Inflammatory macrophage treated with lipopolysaccharide for 1 hour (primary cell): ENCODE measurements at regions not wholly inside any gene's neighbourhood (a gene's known extent, or its start where the extent isn't known, plus 50 kb on each side); places are given as distances from the start of the nearest gene placed in this dataset.
"Not testable (repeated sequence)": the region's sequence is repeated elsewhere in the genome, so short reads cannot be mapped to it uniquely, and the experiment has no call there.

Experiments
- DNase-seq, 2 donors: peaks; one replicate each; pipeline ENCODE4 v3.0.0-alpha.2; 2020 to 2022

DNA sequence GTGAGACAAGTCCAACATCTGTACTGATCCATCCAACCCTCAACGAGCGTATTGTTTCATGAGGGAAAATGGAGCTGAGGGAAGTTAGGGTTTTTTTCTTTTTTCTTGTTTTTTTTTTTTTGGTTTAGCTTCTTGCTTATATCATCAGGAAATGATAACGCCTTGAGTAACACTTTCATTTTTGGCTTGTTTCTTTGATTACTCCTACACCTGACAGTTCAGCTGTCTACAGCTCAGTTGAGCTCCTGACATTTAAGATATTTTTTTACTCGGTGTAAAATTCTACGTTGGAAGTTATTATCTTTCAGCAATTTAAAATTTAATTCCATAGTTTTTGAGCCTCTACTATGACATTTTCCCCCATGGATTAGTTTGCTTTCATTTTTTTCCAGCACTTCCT, 691.0 kb upstream of the HTR2C start:
- no peak for DNase-seq

DNA sequence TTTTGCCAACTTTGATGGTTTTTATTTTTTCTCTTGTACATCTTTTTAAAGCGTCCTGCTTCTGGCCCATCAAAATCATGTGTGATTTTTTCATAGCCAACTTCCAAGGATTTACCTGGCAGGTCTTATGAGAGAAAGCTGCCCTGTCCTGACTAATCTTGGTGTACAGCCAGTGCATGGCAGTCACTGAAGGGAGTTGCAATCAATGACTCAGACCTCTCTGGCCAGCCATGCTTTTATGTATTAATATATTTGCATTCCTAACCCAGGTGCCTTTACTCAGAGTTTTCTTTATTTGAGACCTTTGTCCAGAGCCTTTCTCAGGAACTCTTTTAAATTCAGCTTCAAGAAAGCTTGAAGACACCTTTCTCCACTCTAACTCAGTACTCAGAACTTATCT, 691.5 kb upstream of the HTR2C start:
- no peak for DNase-seq

DNA sequence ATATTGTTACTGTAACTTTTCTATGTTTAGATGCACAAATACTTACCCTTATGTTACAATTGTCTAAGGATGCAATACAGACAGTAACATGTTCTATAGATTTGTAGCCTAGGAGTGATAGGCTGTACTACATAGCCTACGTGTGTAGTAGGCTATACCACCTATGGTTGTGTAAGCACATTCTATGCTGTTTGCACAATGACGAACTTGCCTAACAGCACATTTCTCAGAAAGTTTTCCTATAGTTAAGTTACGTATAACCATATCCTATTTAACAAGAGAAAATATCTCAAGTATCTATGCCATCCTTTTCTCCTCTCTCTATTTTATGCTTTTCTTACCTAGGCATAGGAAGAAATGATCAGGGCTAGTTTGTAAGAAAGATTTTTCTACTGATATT, 710.8 kb upstream of the HTR2C start:
- DNase-seq = no peak

DNA sequence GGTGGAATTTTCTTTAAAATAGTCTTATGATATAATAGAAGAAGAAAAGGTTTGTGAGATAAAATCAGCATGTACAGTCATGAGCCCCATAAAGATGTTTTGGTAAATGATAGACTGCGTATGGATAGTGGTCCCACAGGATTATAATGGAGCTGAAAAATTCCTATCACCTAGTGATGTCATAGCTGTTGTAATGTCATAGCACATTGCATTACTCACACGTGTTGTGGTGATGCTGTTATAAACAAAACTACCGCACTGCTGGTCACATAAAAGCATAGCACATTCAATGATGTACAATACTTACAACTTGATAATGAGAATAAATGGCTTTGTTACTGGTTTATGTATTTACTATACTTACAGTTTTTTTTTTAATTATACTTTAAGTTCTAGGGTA, 715.2 kb upstream of the HTR2C start:
- no peak for DNase-seq

DNA sequence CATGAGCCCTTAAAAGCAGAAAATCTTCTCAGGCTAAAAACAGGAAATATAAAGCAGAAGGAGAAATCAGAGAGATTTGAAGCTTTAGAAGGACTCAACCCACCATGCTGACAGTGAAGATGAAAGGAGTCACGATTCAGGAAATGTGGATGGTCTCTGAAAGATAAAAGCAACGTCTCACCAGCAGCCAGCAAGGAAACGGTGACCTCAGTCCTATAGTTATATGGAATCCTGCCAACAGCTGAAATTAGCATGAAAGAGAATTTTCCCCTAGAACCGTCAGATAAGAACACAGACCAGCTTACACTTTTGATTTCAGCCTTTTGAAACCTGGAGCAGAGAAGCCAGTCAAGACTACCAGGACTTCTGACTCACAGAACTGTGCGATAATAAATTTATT, 715.7 kb upstream of the HTR2C start:
- DNase-seq = no peak

DNA sequence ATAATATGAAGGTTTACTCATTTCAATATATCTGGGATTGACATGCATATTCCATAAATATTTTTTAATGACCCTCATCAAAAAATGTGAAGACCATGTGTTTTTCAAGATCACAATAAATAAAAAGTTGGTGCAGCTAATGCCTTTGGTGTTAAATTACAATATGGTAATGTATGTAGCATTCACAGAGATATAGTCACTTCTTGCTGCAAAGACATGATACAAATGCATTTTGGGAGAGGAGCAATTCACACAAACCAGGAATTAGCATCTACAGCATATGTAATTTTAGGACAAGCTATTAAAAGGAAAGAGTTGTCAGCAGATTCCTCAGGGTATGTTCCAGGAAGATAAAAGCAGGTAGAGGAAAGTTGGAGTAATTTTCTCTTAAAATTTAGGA, 734.5 kb upstream of the HTR2C start:
- DNase-seq = no peak

DNA sequence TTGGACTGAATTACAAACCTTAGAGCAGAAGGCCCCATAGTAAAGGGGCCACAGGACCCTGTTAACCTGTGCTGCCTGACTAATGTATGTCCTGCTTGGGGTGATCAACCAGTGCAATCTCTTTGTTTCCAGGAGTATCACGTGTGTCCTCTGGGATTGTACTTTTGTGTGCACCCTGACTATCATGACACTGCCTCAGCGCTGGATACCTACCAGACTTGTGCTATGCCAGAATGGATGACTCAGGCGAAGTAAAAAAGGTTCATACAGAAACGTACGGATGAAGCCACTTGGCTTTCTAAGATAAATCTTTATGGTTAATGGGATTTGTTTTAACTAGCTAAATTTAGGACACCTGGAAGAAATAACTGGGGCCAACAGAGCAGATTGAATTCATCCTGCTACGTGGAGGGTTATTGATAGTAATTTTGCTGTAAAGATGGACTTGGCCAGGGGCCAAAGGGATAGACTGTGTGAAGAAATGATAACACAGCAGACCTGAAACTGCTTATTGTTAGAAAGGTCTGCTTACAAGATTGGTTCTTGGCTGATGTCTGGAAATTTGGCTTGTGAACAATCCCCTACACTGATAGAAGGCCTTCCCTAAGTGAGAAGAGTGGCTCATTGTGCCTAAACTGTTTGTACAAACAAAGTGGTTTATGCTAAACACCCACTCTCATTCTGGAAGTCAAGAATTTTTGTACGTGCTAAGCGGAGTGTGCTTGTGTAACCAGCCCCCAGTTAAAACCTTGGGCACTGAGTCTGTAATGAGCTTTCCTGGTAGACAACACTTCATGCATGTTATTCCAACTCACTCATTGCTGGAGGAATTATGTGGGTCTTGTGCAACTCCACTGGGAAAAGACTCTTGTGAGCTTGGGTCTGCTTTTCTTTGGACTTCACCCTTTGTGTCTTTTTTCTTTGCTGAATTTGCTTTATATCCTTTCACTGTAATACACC, 750.5 kb upstream of the HTR2C start:
- DNase-seq = no peak

DNA sequence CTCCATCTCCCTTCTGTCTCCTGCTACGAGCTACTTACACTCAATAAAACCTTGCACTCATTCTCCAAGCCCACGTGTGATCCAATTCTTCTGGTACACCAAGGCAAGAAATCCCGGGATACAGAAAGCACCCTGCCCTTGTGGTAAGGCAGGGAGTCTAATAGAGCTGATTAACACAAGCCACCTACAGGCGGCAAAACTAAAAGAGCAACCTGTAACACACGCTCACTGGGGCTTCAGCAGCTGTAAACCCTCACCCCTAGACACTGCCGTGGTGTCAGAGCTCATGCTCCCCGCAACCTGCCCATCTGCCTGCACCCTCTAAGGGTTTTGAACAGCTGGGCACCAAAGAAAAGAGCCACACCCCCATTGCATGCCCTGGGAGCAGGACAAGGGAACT, 755.4 kb upstream of the HTR2C start:
- DNase-seq = no peak

DNA sequence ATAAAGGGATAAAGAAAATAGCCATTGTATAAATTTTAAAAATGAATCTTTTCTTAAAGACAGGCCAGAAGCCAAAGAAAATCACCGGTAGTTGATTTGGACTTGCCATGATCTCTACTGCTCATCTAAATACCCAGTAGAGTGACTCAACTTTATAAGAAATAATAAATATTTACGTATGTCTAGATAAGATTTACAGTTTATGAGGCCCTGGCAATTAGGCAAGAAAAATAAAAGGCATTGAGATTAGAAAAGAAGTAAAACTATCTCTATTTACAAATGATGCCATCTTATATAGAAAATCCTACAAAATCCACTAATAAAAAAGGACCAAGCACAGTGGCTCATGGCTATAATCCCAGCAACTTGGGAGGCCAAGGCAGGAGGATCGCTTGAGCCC, 765.5 kb upstream of the HTR2C start:
- no peak for DNase-seq

DNA sequence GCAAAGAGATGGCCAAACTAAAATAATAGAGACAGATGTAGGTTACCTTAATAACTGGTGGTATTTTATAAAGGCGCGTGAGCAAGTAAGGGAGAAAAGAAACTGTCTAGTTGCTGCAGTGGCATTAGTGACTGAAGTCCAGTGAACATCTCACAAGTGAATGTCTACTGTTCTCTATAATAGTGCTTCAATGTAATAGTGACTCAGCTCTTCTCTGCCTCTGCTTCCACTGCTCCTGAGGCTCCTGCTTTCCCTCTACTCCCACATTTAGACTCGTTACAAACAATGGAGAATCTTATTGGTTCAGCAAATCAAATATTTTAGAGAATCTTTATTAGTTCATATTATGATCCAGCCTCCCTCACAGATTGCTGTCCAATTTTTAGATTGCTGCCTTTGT, 779.1 kb upstream of the HTR2C start:
- DNase-seq = no peak

DNA sequence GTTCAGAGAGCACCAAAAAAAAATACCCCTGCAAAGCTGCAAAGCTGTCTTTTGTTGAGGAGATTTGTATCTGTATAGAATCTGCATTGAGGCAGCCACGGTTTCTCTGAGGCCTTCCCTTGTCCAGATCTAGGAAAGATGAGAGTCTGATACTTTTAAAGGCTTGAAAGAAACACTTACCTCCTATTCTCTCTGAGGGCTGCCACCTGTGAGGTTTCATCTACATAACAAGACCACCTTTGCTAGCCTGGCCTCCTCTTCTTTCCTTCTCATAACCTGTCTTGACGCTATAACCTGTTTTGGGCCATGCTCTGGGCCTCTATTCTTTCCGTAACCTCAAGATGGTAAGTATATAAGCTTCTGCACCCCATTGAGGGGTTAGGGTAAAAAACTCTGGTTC, 779.6 kb upstream of the HTR2C start:
- DNase-seq = no peak

DNA sequence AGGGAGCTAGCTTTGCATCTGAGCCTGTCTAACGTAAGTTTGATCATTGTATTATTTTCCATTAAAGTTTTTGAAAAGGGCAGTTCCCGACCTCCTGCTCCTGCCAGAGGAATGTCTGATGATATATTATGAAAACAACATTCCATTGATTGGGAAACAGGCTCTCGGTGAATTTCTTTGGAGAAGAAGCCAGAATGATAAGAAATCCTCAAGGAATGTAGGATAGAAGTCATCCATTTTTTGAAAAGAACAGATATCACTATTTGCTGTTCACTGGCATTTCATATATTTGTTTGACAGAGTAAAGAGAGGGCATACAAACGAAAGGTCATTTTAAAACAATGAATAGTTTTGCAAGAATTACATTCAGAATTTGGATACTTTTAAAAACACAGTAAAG, 781.0 kb upstream of the HTR2C start:
- no peak for DNase-seq

DNA sequence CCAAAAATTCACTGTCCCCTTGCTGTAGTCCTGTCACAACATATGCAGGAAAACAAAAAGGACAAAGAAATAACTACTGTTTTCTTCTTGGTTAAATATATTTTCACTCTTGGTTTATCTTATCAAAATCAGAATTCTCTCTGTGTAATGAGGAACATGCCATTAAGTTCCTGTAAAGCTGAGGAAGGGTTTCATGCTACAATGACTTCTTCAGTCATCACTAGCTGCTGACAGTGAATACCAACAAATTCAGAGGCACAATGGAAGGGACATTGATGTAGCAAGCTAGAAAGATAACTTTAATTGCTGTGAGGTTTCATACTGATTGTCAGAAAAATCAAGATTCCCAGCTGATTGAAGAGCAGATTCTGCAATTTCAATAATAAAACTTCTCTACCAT, 782.9 kb upstream of the HTR2C start:
- DNase-seq = no peak

DNA sequence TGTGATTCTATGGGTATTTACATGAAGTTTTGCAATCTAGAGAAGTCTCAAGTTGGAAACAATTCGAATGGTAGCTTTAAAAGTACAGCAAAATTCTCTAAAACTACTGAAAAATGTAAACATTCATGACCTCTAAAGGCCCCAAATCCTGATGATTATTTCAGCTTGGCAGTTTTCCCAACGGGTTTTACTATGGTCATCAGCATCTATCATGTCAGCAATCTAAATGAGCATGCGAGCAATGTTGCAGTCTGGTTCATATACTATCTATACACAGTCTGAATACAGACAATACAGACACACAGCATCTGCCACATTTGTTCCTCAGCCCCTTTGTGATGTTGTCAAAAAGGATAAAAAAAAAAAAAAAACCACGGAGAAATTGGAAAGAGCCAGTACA, 790.3 kb upstream of the HTR2C start:
- no peak for DNase-seq

DNA sequence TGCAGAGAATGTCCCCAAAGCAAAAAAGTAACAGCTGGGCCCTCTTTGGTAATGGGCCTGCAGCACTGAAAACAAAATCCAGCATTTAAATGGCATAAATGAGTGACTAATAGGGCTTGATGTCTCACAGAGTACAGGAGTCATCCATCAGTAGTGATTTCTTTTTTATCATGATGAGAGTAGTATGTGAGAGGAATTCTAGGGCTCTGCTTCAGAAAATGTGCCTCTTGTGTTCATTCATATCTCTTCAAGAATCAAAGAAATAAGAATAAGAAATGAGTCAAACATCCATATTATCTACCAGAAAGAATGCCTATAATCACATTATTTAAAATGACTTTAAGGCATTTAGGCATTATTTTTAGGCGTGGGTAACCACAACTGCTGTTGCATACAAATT, 792.9 kb upstream of the HTR2C start:
- no peak for DNase-seq

DNA sequence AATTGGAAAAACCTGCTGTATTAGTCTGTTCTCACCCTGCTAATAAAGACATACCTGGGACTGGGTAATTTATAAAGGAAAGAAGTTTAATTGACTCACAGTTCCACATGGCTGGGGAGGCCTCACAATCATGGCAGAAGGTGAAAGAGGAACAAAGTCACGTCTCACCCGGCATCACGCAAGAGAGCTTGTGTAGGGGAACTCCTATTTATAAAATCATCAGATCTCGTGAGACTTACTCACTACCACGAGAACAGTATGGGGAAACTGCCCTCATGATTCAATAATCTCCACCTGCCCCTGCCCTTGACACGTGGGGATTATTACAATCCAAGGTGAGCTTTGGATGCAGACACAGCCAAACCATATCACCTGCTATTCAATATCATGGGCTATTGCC, 799.1 kb upstream of the HTR2C start:
- not testable (repeated sequence) for DNase-seq

DNA sequence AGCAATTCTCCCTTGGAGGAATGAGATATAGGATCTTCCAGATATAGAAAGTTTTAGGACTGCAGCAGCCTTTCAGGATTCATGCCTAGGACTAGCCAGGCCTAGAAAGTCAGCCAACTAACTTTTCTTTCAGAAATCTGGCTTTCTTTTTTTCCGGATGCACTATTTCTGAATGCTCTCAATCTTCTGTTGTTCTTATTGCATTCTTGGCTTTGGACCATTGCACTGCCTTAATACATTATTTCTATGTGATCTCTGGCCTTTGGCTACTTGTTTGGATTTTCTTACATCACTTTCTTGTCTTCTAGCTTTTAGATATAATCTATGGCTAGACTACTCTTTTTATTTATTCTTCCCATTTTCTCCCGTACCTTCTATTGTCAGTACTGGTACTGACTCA, 813.1 kb upstream of the HTR2C start:
- DNase-seq = no peak

DNA sequence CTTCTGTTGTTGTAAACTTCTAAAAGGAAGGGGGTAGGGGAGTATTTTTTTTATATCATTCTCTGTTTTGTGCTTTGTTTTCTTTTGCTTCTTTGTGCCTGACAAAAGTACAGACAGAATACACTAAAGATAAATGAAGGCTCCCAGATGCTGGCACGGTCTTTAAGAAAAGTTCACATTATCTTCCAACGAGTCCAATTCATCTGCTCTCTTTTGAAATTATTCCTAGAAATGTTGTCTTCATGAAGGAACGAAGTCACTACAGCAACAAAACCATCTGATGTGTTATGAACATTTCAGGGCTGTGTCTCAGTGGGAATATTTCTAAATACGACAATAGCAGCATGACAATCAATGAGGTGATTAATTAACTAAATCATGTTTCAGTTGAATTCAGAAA, 813.8 kb upstream of the HTR2C start:
- no peak for DNase-seq

DNA sequence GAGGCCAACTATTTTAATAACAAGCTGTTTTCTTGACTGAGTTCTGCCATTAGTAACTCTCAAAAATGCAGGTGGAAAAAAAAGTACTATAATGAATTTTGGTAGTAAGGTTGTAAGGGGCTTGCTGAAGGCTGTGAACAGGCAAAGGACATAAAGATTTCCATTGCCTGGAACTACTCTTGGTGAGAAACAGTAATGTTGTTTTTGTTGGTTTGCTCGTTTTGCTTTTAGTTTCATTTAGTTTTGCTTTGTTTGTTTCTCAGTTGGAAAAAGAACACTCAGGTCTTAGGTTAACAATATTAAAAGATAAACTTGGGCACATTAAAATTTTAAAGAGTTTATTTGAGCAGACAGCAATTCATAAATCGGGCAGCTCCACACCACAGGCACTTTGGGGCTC, 824.5 kb upstream of the HTR2C start:
- no peak for DNase-seq

DNA sequence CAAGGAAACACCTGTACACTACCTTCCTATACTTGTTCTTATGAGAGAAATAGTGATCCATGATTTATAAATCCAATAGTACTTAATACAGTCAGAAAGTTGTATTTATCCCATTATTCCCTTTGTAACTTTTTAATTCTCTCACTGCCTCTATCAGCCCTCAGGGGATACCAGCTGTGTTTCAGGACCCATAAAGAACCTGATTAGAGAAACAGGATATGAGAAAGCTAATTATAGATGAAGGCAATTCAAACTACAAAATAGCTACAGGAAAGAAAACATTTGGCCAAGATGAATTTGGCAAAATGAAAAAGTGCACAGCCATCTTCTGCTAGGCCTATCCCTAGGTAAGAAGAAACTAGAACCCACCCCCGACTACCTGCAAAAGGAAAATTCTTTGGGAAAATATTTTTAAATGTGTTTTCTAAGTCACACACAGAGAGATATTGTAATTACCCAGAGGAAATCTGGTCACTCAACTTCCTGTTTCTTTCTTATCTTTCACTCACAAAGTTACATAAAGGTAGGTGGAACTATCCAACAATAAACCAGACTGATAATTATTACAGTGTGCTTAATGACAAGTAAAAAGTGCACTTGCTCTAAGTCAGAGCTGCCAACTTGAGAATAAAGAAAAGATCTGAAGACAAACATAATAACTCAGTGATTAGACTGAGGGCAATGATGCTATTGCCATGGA, 836.5 kb upstream of the HTR2C start:
- DNase-seq = no peak

DNA sequence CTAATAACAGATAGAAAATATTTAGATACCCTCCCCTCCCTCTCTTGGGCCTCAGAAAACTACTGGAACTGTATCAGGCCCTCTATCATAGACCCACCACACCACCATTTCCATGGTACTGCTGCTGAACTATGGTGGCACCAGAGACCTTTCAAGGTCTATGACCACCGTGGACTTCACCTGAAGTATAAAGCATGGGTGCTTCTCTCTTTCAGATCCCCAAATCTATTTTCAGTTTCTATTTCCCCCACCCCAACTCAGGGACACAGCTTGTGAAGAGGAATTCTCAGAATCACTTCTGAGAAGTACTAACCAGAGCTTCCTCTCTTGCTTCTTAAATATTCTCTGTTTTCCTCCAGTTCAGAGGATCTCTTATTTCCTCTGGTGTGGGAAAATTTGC, 840.8 kb upstream of the HTR2C start:
- no peak for DNase-seq

DNA sequence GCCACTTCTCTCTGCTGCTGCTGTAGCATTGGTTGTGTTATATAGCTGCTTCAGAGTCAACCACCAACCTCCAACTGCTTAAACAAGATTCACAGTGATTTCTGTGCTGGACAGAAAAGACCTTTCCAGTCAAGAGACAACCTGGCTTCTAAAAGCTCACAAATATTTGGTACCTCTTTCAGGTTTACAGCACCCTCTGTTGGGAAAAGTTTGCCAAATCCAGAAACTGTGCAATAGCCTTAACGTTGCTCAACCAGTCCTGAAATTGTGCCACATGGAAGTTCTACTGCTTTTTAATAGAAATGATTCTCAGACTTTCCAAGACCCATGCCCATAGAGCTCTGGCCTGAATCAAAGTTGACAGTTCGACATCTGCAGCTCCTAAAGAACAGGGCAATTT, 842.1 kb upstream of the HTR2C start:
- no peak for DNase-seq

DNA sequence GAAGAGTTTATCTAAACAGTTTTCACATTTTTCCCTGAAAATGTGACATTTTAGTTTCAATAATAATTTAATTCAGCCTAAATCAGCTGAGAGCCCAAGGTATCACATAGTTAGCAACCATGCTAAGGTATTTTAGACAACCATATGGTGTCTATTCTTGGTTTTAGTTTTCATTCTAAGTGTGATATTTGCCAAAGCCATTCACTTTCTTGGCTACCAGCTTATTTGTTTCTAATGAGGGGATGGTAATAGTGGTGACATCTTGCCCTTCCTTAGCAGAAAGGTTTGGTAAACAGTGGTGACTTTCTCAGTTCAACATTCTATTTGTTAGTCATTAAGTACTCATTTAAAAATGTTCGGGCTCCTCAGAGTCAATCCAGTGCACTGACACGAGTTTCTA, 854.9 kb upstream of the HTR2C start:
- DNase-seq = no peak

DNA sequence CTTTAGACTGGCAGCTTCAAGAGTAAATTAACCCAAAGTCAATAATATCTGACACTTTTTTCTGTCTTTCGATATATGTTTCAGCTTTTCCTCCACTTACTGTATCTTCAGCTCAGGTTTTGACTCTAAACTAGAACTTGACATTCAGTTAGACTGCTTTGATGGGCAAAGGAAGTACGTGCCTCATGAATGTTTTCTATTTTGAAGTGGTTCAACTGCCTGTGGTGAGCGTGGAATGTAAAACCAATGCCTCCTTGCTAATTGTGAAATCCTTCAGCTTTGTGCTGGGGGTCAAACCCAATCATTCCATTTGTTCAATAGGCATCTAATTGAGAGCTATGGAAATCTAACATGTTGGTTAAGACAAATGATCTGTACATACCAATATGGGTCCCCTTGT, 857.0 kb upstream of the HTR2C start:
- DNase-seq = no peak

DNA sequence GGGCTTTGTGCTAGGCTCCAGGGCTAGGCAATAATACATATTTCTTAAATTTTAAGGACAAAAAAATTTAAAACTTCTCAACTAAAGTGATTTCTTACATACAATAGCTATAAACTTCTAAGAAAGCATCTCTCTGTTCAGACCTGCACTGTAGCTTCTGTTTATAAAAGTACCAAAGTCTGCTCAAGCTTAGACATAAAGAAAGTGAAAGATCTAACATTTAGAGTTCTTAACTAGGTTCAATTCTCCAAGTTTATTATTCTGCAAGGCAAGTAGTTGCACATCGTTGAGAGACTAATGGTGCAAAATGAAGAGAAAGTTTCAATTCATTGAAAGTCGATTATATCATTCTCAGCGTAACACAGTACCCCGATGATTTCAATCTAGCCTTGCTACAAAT, 857.4 kb upstream of the HTR2C start:
- no peak for DNase-seq
